HAP-1 (cell line): ENCODE measurements at regions not wholly inside any gene's neighbourhood (a gene's known extent, or its start where the extent isn't known, plus 50 kb on each side); places are given as distances from the start of the nearest gene placed in this dataset.

Source experiments
- DNase-seq, 2 experiments: peaks; one replicate each; pipeline ENCODE4 v3.0.0-alpha.2; 2016 to 2020; ENCODE audit warnings: low spot score in 2 of 2
- H3K27me3 ChIP-seq: fragments of 250-450 bp; sonication (Bioruptor Pico); 2 replicates; pipeline ENCODE4 v1.5.1; 2020; ENCODE audit warnings: low read depth, mild to moderate bottlenecking, moderate library complexity
- H3K36me3 ChIP-seq: fragments of 250-450 bp; sonication (Bioruptor Pico); replicated peaks from 2 replicates; pipeline ENCODE4 v1.5.1; 2020; ENCODE audit warnings: mild to moderate bottlenecking
- H3K4me1 ChIP-seq: fragments of 250-450 bp; sonication (Bioruptor Pico); 2 replicates; pipeline ENCODE4 v1.5.1; 2020; ENCODE audit warnings: mild to moderate bottlenecking
- H3K4me3 ChIP-seq: fragments of 250-450 bp; sonication (Bioruptor Pico); 2 replicates; pipeline ENCODE4 v1.5.1; 2020; ENCODE audit warnings: mild to moderate bottlenecking, moderate library complexity
- H3K9me3 ChIP-seq: fragments of 250-450 bp; sonication (Bioruptor Pico); 2 replicates; pipeline ENCODE4 v1.5.1; 2020; ENCODE audit warnings: mild to moderate bottlenecking, moderate library complexity
- in situ Hi-C: fragments of 300-500 bp; cut with MboI; formaldehyde crosslinking; loops from 3 replicates; pipeline ENCODE4 v1.14.3; 2020; ENCODE audit warnings: low sequenced_read_pairs, inconsistent platforms, mixed read lengths

- H3K27me3 ChIP-seq: no peaks in the 10 kb centered on the region
- no peak for DNase-seq
- no peaks in the 10 kb centered on the region for H3K36me3 ChIP-seq
- no peaks in the 10 kb centered on the region for H3K4me1 ChIP-seq
- in situ Hi-C loops: no loop called here
- H3K9me3 ChIP-seq: 0 out of 2 replicates have a peak, but pooled peaks cover 5% of the 10 kb centered on the region
- no peak overlapping the region for H3K4me3 ChIP-seq
Measured at GRCh38 chr12:110995615-110996014, 75.2 kb upstream of the MYL2 start.

GRCh38 chr12:110995016-110995415, 74.6 kb upstream of the MYL2 start:
- DNase-seq: no peak
- in situ Hi-C loops: no loop called here
- no peaks in the 10 kb centered on the region for H3K4me1 ChIP-seq

GRCh38 chr12:110993434-110993833, 73.1 kb upstream of the MYL2 start:
- in situ Hi-C loops: no loop called here
- H3K4me1 ChIP-seq: no peaks in the 10 kb centered on the region
- H3K4me3 ChIP-seq: no peak overlapping the region
- DNase-seq: no peak
- 0 out of 2 replicates have a peak, but pooled peaks cover 5% of the 10 kb centered on the region for H3K9me3 ChIP-seq
- no peaks in the 10 kb centered on the region for H3K36me3 ChIP-seq
- no peaks in the 10 kb centered on the region for H3K27me3 ChIP-seq

More at GRCh38 chr12:110995016-110995415, 74.6 kb upstream of the MYL2 start:
- H3K4me3 ChIP-seq: no peak overlapping the region
- H3K9me3 ChIP-seq: 0 out of 2 replicates have a peak, but pooled peaks cover 5% of the 10 kb centered on the region
- H3K36me3 ChIP-seq: no peaks in the 10 kb centered on the region
- H3K27me3 ChIP-seq: no peaks in the 10 kb centered on the region

GRCh38 chr12:110992909-110993308, 72.5 kb upstream of the MYL2 start:
- Histone ChIP-seq H3K4me3 (no peak overlapping the region), H3K4me1 (no peaks in the 10 kb centered on the region), H3K9me3 (0 out of 2 replicates have a peak, but pooled peaks cover under 1% of the 10 kb centered on the region), H3K27me3 (no peaks in the 10 kb centered on the region), H3K36me3 (no peaks in the 10 kb centered on the region)
- DNase-seq: no peak
- in situ Hi-C loops: no loop called here

- Histone ChIP-seq H3K9me3 (no peaks in the 10 kb centered on the region), H3K4me3 (no peak overlapping the region), H3K27me3 (peaks cover 8% of the 10 kb centered on the region; the same call in 1 of the 2 replicates), H3K36me3 (no peaks in the 10 kb centered on the region), H3K4me1 (no peaks in the 10 kb centered on the region)
- no peak for DNase-seq
- in situ Hi-C loops: no loop called here
Measured at GRCh38 chr12:110983811-110984210, 63.4 kb upstream of the MYL2 start.

- no peaks in the 10 kb centered on the region for H3K27me3 ChIP-seq
- in situ Hi-C loops: no loop called here
- DNase-seq: no peak
- no peaks in the 10 kb centered on the region for H3K36me3 ChIP-seq
- no peak overlapping the region for H3K4me3 ChIP-seq
- H3K4me1 ChIP-seq: no peaks in the 10 kb centered on the region
- H3K9me3 ChIP-seq: no peaks in the 10 kb centered on the region
Measured at GRCh38 chr12:110972866-110973265, 52.5 kb upstream of the MYL2 start.

GRCh38 chr12:110971936-110972335, 51.6 kb upstream of the MYL2 start:
- Histone ChIP-seq H3K4me1 (no peaks in the 10 kb centered on the region), H3K9me3 (no peaks in the 10 kb centered on the region), H3K36me3 (no peaks in the 10 kb centered on the region), H3K27me3 (no peaks in the 10 kb centered on the region), H3K4me3 (no peak overlapping the region)
- in situ Hi-C loops: no loop called here
- DNase-seq: no peak

- Histone ChIP-seq H3K9me3 (no peaks in the 10 kb centered on the region), H3K27me3 (no peaks in the 10 kb centered on the region), H3K4me1 (no peaks in the 10 kb centered on the region), H3K4me3 (no peak overlapping the region), H3K36me3 (no peaks in the 10 kb centered on the region)
- no peak for DNase-seq
- in situ Hi-C loops: no loop called here
Measured at GRCh38 chr12:110971189-110971920, 51.0 kb upstream of the MYL2 start.
